Upper lobe of left lung (tissue), 4 donors: ENCODE measurements at regions not wholly inside any gene's neighbourhood (a gene's known extent, or its start where the extent isn't known, plus 50 kb on each side); places are given as distances from the start of the nearest gene placed in this dataset.

Experiments used
- POLR2A ChIP-seq, 4 donors: fragments of 450-650 bp; IDR thresholded peaks; one replicate each; pipeline ENCODE4 v1.5.1; 2016 to 2017; ENCODE audit warnings: antibody characterized with exemption in 4 of 4, mild to moderate bottlenecking in 2 of 4
- POLR2AphosphoS5 ChIP-seq, 2 donors: sonication (generic); formaldehyde crosslinking; IDR thresholded peaks; one replicate each; pipeline ENCODE4 v1.5.1; 2017; ENCODE audit warnings: antibody characterized with exemption in 2 of 2
- TF ChIP-seq, protein P1 (sequence below), 6 experiments: fragments of 450-650 bp in 4 of 6; fragments of 200-600 bp in 2 of 6; sonication (generic) in 2 of 6; IDR thresholded peaks; one replicate each; pipeline ENCODE4 v1.5.1; 2016 to 2019; ENCODE audit warnings: antibody characterized with exemption in 6 of 6

DNA sequence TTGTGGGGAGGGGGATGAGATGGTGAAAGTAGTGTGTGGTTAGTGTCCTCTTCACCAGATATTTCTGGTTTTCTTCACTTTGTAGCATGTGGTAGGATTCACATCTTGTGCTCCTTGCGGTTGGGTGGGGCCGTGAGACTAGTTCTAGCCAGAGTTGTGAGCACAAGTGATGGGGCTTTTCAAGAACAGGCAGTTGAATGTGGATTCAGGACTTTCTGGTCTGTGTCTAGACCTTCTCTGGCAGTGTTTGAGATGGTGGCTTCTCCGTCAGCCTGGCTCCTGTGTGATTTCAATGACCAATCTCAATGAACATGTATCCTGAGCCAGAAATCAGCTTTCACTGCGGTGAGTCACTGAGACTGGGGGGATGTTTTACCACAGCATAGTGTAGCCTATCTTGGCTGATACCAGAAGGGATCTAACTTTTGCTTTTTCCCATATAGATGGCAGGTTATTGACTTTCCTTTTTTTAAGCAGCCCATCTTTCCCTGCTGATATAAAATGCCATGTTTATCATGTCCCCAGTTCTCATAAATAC, 82.6 kb downstream of the RPLP1 start:
- TF ChIP-seq, protein P1, sequence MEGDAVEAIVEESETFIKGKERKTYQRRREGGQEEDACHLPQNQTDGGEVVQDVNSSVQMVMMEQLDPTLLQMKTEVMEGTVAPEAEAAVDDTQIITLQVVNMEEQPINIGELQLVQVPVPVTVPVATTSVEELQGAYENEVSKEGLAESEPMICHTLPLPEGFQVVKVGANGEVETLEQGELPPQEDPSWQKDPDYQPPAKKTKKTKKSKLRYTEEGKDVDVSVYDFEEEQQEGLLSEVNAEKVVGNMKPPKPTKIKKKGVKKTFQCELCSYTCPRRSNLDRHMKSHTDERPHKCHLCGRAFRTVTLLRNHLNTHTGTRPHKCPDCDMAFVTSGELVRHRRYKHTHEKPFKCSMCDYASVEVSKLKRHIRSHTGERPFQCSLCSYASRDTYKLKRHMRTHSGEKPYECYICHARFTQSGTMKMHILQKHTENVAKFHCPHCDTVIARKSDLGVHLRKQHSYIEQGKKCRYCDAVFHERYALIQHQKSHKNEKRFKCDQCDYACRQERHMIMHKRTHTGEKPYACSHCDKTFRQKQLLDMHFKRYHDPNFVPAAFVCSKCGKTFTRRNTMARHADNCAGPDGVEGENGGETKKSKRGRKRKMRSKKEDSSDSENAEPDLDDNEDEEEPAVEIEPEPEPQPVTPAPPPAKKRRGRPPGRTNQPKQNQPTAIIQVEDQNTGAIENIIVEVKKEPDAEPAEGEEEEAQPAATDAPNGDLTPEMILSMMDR (IDR thresholded peaks at IDR 0.05) = no peak
- TF ChIP-seq POLR2AphosphoS5 (IDR thresholded peaks at IDR 0.05) (no peak), POLR2A (IDR thresholded peaks at IDR 0.05) (no peak)
